ENCODE measurements at regions not wholly inside any gene's neighbourhood (a gene's known extent, or its start where the extent isn't known, plus 50 kb on each side); places are given as distances from the start of the nearest gene placed in this dataset.

- TF ChIP-seq ELF1 (IDR thresholded peaks at IDR 0.05) = no peak
- TF ChIP-seq, protein P1, sequence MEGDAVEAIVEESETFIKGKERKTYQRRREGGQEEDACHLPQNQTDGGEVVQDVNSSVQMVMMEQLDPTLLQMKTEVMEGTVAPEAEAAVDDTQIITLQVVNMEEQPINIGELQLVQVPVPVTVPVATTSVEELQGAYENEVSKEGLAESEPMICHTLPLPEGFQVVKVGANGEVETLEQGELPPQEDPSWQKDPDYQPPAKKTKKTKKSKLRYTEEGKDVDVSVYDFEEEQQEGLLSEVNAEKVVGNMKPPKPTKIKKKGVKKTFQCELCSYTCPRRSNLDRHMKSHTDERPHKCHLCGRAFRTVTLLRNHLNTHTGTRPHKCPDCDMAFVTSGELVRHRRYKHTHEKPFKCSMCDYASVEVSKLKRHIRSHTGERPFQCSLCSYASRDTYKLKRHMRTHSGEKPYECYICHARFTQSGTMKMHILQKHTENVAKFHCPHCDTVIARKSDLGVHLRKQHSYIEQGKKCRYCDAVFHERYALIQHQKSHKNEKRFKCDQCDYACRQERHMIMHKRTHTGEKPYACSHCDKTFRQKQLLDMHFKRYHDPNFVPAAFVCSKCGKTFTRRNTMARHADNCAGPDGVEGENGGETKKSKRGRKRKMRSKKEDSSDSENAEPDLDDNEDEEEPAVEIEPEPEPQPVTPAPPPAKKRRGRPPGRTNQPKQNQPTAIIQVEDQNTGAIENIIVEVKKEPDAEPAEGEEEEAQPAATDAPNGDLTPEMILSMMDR (IDR thresholded peaks at IDR 0.05) = no peak
- TF ChIP-seq IRF3 (IDR thresholded peaks at IDR 0.05; ENCODE audit: low read depth, low read length) = no peak
- TF ChIP-seq EP300 (IDR thresholded peaks at IDR 0.05; ENCODE audit: borderline replicate concordance in 1 of 2, low read depth in 1 of 2, low read length in 1 of 2) = no peak
- TF ChIP-seq MAX (IDR thresholded peaks at IDR 0.05; ENCODE audit: low read depth) = no peak
- no peak for TF ChIP-seq TEAD4 (IDR thresholded peaks at IDR 0.05; ENCODE audit: borderline replicate concordance, insufficient read depth)
- no peak for TF ChIP-seq POLR2AphosphoS5 (IDR thresholded peaks at IDR 0.05; ENCODE audit: low read depth, low read length)
- TF ChIP-seq TAF1 (IDR thresholded peaks at IDR 0.05; ENCODE audit: borderline replicate concordance, low read depth, low read length) = no peak
- TF ChIP-seq EZH2phosphoT487 (IDR thresholded peaks at IDR 0.05; ENCODE audit: borderline replicate concordance, low read depth) = no peak
- no peak for TF ChIP-seq MXI1 (IDR thresholded peaks at IDR 0.05; ENCODE audit: low read depth, low read length)
- TF ChIP-seq SMC3 (IDR thresholded peaks at IDR 0.05; ENCODE audit: low read depth, low read length) = no peak
Measured at GRCh38 chr3:153045150-153045549, 116.9 kb upstream of the RAP2B start.

All from SK-N-SH (cell line).